GM23338 (cell line): ENCODE measurements at regions not wholly inside any gene's neighbourhood (a gene's known extent, or its start where the extent isn't known, plus 50 kb on each side); places are given as distances from the start of the nearest gene placed in this dataset.
"Not testable (repeated sequence)": the region's sequence is repeated elsewhere in the genome, so short reads cannot be mapped to it uniquely, and the experiment has no call there.

Experiments used
- CREB1 ChIP-seq: fragments of 250-450 bp; sonication (Bioruptor Pico); IDR thresholded peaks from 2 replicates; pipeline ENCODE4 v1.5.0; 2020; ENCODE audit warnings: low read depth, mild to moderate bottlenecking, moderate library complexity
- EZH2 ChIP-seq: fragments of 200-600 bp; sonication (generic); IDR thresholded peaks from one replicate; pipeline ENCODE4 v1.8.0; 2017; ENCODE audit warnings: antibody characterized with exemption, mild to moderate bottlenecking, low read depth; ENCODE audit not compliant: unreplicated experiment
- POLR2AphosphoS5 ChIP-seq: IDR thresholded peaks from 2 replicates; pipeline ENCODE4 v1.6.1; 2016; ENCODE audit warnings: antibody characterized with exemption, low read depth
- ZNF331 ChIP-seq: fragments of 250-450 bp; sonication (Bioruptor Pico); IDR thresholded peaks from 2 replicates; pipeline ENCODE4 v1.5.0; 2020; ENCODE audit warnings: low read depth, mild to moderate bottlenecking, moderate library complexity
- TF ChIP-seq, protein P1 (sequence below), 2 experiments: fragments of 200-600 bp in 1 of 2; sonication (generic) in 1 of 2; conservative IDR thresholded peaks; 2 replicates each; pipeline versions ENCODE4 v1.5.1 to v1.6.1; 2016 to 2017; ENCODE audit warnings: antibody characterized with exemption in 2 of 2, low read depth in 2 of 2, mild to moderate bottlenecking in 2 of 2, moderate library complexity in 1 of 2

DNA sequence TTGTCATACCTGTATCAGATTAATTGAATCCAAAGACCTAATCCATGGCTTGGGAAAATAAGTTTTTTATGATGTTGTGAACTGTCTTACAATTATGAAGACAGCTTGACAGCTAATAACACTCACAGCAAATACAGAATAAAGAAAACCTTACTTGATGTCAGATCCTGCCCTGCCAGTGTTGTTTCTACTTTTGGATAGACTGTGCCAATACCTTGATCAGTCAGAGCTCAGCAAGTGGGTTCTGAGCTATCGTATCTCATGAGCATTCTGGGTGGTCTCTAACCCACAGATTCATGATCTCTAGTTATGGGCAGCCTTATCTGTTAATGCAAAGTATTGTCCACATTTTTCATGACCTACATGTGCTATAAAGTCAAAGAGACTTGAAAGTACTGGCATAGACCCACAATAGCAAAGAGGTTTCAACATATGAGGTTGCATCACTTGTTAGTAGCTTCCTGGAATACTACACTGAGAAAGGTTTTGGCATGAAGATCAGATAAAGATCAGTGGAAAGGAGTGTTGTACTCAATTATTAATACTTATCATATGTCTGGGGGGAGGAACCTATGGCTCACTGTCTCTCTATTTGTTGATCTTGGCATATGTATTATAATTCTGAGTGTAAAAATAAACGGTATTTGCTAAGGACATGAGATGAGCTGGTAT lies 250.7 kb downstream of the UBE2NL start:
- TF ChIP-seq, protein P1, sequence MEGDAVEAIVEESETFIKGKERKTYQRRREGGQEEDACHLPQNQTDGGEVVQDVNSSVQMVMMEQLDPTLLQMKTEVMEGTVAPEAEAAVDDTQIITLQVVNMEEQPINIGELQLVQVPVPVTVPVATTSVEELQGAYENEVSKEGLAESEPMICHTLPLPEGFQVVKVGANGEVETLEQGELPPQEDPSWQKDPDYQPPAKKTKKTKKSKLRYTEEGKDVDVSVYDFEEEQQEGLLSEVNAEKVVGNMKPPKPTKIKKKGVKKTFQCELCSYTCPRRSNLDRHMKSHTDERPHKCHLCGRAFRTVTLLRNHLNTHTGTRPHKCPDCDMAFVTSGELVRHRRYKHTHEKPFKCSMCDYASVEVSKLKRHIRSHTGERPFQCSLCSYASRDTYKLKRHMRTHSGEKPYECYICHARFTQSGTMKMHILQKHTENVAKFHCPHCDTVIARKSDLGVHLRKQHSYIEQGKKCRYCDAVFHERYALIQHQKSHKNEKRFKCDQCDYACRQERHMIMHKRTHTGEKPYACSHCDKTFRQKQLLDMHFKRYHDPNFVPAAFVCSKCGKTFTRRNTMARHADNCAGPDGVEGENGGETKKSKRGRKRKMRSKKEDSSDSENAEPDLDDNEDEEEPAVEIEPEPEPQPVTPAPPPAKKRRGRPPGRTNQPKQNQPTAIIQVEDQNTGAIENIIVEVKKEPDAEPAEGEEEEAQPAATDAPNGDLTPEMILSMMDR (conservative IDR thresholded peaks at IDR 0.05; ENCODE audit: low read depth in 2 of 2), result not testable (repeated sequence)
- not testable (repeated sequence) for TF ChIP-seq EZH2; ZNF331 (CRISPR knock-in tag); CREB1 (CRISPR knock-in tag); POLR2AphosphoS5
